ENCODE measurements at regions not wholly inside any gene's neighbourhood (a gene's known extent, or its start where the extent isn't known, plus 50 kb on each side); places are given as distances from the start of the nearest gene placed in this dataset.

- Histone ChIP-seq H3K4me3 (ENCODE audit: low read depth, low read length) (no peak overlapping the region), H3K27ac (ENCODE audit: extremely low read depth, low read depth, low read length) (no peak overlapping the region), H3K9me3 (ENCODE audit: control insufficient read depth, insufficient read depth, low read depth, low read length) (no peaks in the 10 kb centered on the region), H3K4me1 (ENCODE audit: control insufficient read depth, insufficient read depth, low read length) (no peaks in the 10 kb centered on the region), H3K36me3 (ENCODE audit: control insufficient read depth in 2 of 2, insufficient read depth in 1 of 2, low read length in 2 of 2) (no peaks in the 10 kb centered on the region)
- ChIA-PET CTCF (no interaction called here), POLR2A (no interaction called here)
- no peak for TF ChIP-seq REPIN1 (tag by site-specific recombination; IDR thresholded peaks at IDR 0.05; ENCODE audit: low read depth)
- no peak for TF ChIP-seq ZNF645 (tag by site-specific recombination; IDR thresholded peaks at IDR 0.05)
- no peak for TF ChIP-seq BCL6B (tag by site-specific recombination; IDR thresholded peaks at IDR 0.05)
- TF ChIP-seq HOXD13 (CRISPR knock-in tag; IDR thresholded peaks at IDR 0.05; ENCODE audit: borderline replicate concordance), result no peak
- no peak for TF ChIP-seq ZNF169 (tag by site-specific recombination; IDR thresholded peaks at IDR 0.05)
- TF ChIP-seq GLIS2 (tag by site-specific recombination; IDR thresholded peaks at IDR 0.05), result no peak
- no peak for TF ChIP-seq ZFP3 (tag by site-specific recombination; IDR thresholded peaks at IDR 0.05; ENCODE audit: low read depth)
- TF ChIP-seq ZNF518A (tag by site-specific recombination; conservative IDR thresholded peaks at IDR 0.05; ENCODE audit: low read depth), result no peak
- TF ChIP-seq ZNF311 (tag by site-specific recombination; IDR thresholded peaks at IDR 0.05; ENCODE audit: borderline replicate concordance), result no peak
- TF ChIP-seq SCRT2 (tag by site-specific recombination; IDR thresholded peaks at IDR 0.05), result no peak
- TF ChIP-seq ZNF423 (tag by site-specific recombination; IDR thresholded peaks at IDR 0.05), result no peak
- TF ChIP-seq ZNF776 (tag by site-specific recombination; IDR thresholded peaks at IDR 0.05; ENCODE audit: borderline replicate concordance), result no peak
- no peak for TF ChIP-seq ZNF558 (tag by site-specific recombination; IDR thresholded peaks at IDR 0.05)
These were observed 781.5 kb upstream of the POM121L12 start for GRCh38 chr7:52253953-52254352.

GRCh38 chr7:52249741-52250140 lies 785.7 kb upstream of the POM121L12 start:
- H3K9me3 ChIP-seq (ENCODE audit: control insufficient read depth, insufficient read depth, low read depth, low read length), result no peaks in the 10 kb centered on the region
- CTCF ChIA-PET, result no interaction called here
- no peak overlapping the region for H3K4me3 ChIP-seq (ENCODE audit: low read depth, low read length)
- no peaks in the 10 kb centered on the region for H3K36me3 ChIP-seq (ENCODE audit: control insufficient read depth in 2 of 2, insufficient read depth in 1 of 2, low read length in 2 of 2)
- POLR2A ChIA-PET, result no interaction called here
- H3K27ac ChIP-seq (ENCODE audit: extremely low read depth, low read depth, low read length), result no peak overlapping the region
- no peaks in the 10 kb centered on the region for H3K4me1 ChIP-seq (ENCODE audit: control insufficient read depth, insufficient read depth, low read length)
- no peak for TF ChIP-seq ZNF2 (tag by site-specific recombination; IDR thresholded peaks at IDR 0.05)
- TF ChIP-seq OSR2 (tag by site-specific recombination; IDR thresholded peaks at IDR 0.05), result no peak
- TF ChIP-seq AEBP2 (tag by site-specific recombination; IDR thresholded peaks at IDR 0.05; ENCODE audit: borderline replicate concordance), result no peak
- no peak for TF ChIP-seq ZNF768 (tag by site-specific recombination; IDR thresholded peaks at IDR 0.05)
- TF ChIP-seq INSM2 (tag by site-specific recombination; IDR thresholded peaks at IDR 0.05), result no peak
- no peak for TF ChIP-seq ZBTB17 (tag by site-specific recombination; IDR thresholded peaks at IDR 0.05)
- no peak for TF ChIP-seq FEZF1 (tag by site-specific recombination; IDR thresholded peaks at IDR 0.05)
- no peak for TF ChIP-seq ZNF707 (tag by site-specific recombination; IDR thresholded peaks at IDR 0.05)
- no peak for TF ChIP-seq ZNF529 (tag by site-specific recombination; IDR thresholded peaks at IDR 0.05; ENCODE audit: insufficient replicate concordance)
- TF ChIP-seq ZNF311 (tag by site-specific recombination; IDR thresholded peaks at IDR 0.05; ENCODE audit: borderline replicate concordance), result no peak
- no peak for TF ChIP-seq SALL2 (tag by site-specific recombination; IDR thresholded peaks at IDR 0.05; ENCODE audit: borderline replicate concordance)
- TF ChIP-seq ZNF394 (tag by site-specific recombination; IDR thresholded peaks at IDR 0.05; ENCODE audit: borderline replicate concordance), result no peak
- no peak for TF ChIP-seq ZNF324 (tag by site-specific recombination; IDR thresholded peaks at IDR 0.05)
- TF ChIP-seq HOXD13 (CRISPR knock-in tag; IDR thresholded peaks at IDR 0.05; ENCODE audit: borderline replicate concordance), result no peak
- TF ChIP-seq GLIS2 (tag by site-specific recombination; IDR thresholded peaks at IDR 0.05), result no peak

Data from HEK293 (cell line).